Astrocyte of the spinal cord (primary cell): ENCODE measurements at regions not wholly inside any gene's neighbourhood (a gene's known extent, or its start where the extent isn't known, plus 50 kb on each side); places are given as distances from the start of the nearest gene placed in this dataset.
A peak's percentile ranks its signal among the peaks of the same experiment; 100 is the strongest.

Experiments
- DNase-seq: peaks from one replicate; pipeline ENCODE4 v3.0.0; 2011; ENCODE audit warnings: low read depth, low spot score
- H3K4me3 ChIP-seq: 2 replicates; pipeline ENCODE4 v1.5.1; 2011; ENCODE audit warnings: low read depth, mild to moderate bottlenecking, low read length, moderate library complexity
- in situ Hi-C: cut with HindIII; loops from 2 replicates; pipeline ENCODE4 v1.10.0; 2017; ENCODE audit warnings: low sequenced_read_pairs
- TF ChIP-seq, protein P1 (sequence below): IDR thresholded peaks from 2 replicates; pipeline ENCODE4 v1.5.1; 2012; ENCODE audit warnings: low read depth, mild to moderate bottlenecking, low read length, inconsistent platforms

DNA sequence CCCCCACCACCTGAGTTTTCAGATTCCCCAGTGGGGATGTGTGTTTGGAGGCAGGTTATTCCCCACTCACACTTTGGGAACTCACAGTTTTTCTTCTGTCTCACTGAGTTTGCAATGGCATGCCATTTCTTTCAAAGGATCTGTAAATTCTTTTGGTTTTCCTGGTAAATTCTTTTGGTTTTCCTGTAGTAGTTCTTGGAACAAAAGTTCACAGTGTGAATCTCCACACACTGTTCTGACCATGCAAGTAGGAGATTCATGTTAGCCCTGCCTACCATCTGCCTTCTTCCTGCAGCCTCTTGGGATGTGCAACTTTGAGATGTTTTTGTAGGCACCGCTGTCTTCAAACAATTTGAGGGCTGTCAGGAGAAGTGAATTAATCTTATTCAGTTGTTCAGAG lies 165.6 kb upstream of the OGFRL1 start:
- in situ Hi-C loops: no loop called here
- TF ChIP-seq, protein P1, sequence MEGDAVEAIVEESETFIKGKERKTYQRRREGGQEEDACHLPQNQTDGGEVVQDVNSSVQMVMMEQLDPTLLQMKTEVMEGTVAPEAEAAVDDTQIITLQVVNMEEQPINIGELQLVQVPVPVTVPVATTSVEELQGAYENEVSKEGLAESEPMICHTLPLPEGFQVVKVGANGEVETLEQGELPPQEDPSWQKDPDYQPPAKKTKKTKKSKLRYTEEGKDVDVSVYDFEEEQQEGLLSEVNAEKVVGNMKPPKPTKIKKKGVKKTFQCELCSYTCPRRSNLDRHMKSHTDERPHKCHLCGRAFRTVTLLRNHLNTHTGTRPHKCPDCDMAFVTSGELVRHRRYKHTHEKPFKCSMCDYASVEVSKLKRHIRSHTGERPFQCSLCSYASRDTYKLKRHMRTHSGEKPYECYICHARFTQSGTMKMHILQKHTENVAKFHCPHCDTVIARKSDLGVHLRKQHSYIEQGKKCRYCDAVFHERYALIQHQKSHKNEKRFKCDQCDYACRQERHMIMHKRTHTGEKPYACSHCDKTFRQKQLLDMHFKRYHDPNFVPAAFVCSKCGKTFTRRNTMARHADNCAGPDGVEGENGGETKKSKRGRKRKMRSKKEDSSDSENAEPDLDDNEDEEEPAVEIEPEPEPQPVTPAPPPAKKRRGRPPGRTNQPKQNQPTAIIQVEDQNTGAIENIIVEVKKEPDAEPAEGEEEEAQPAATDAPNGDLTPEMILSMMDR: no peak
- DNase-seq: peak; percentile 81
- no peak overlapping the region for H3K4me3 ChIP-seq

DNA sequence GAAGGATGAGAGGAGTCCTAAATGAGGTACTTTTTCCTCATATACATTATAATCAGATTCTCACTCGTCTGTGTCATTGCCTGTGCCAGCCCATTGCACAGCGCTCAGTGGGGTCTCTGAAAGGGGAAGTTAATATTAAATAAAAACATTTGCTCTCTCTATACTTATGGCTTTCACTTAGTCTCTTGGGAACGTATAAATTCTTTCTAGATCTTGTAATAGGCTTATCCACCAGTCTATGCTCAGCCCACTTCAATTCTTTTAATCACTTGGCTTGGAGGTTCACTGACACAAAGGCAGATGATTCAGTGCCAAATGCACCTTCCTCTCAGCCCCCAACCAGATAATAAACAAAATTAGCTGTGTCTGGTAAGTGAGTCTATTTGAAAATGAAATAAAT lies 164.3 kb upstream of the OGFRL1 start:
- in situ Hi-C loops: no loop called here
- TF ChIP-seq, protein P1: no peak
- DNase-seq: peak; percentile 80
- no peak overlapping the region for H3K4me3 ChIP-seq

DNA sequence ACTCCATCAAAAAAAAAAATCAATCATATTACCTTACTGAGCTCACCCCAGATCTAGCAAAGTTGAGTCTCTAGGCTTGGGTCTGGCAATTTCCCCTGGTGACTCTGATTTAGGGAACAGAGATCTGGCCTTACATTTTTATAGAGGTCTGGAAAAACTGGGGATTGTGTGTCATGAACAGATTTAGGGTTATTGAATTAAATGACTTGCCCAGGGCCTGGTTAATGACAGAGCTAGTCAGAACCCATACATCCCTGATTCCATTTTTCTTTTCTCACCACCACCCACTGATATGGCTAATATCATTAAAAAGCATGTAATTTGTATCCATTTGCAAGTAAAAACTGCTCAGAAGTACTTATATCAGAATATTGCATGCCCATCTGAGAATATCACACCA lies 163.4 kb upstream of the OGFRL1 start:
- DNase-seq: no peak
- H3K4me3 ChIP-seq: no peak overlapping the region
- TF ChIP-seq, protein P1: no peak
- in situ Hi-C loops: no loop called here

DNA sequence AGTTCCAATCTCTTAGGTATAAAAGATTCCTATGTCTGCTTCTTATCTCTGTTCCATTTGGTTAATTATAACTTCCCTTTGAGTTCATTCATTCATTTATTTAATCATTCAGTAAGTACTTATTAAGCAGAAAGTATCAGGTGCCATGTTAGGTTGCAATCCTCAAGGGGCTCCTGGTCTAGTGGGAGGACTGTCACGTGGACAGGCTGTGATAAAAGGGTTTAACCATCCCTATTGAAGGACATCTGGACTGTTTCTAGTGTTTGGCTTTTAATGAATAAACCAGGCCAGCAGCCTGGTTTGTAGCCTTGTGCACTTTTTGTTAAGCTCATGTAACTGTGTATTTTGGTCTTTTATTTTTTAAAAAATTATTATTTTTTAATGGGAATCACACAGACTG lies 162.1 kb upstream of the OGFRL1 start:
- TF ChIP-seq, protein P1: no peak
- H3K4me3 ChIP-seq: no peak overlapping the region
- in situ Hi-C loops: no loop called here
- DNase-seq: no peak

DNA sequence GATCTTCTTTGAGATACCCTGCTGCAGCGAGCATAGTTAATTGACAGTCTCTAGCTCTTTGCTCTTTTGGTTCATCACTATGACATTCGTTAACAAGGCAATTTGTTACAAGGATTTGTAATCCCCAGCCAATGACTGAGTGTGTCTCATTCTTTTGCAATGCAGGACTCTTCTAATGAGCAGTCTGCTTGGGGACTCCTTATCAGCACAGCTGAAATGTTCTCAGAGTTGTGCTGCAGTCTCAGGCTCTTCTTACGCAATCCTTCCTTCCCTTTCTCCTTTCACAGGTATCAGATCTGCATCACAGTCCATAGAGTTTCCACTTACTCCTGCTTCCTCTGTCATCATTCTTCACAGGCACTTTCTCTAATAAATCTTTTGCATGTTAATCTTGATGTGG lies 161.2 kb upstream of the OGFRL1 start:
- in situ Hi-C loops: no loop called here
- TF ChIP-seq, protein P1: no peak
- no peak for DNase-seq
- no peak overlapping the region for H3K4me3 ChIP-seq

DNA sequence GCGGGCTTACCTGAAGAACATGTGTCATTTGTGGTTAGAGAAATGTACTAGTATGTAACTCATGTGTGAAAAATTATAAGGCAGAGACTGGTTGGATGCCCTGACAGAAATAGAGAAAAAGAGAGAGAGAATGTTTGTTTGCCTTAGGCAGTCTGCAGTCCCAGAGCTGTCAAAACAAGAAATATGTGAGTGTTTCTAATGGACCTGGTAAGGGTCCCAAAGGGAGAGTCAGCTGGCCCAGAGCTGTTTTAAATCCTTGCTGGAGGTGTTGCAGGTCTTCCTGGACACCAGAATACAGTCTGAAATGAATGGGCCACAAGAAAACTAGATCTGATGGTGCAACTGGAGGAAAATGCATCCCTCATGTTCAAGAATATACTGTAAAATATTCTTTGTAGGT lies 158.3 kb upstream of the OGFRL1 start:
- in situ Hi-C loops: no loop called here
- DNase-seq: no peak
- TF ChIP-seq, protein P1: no peak
- H3K4me3 ChIP-seq: no peak overlapping the region

DNA sequence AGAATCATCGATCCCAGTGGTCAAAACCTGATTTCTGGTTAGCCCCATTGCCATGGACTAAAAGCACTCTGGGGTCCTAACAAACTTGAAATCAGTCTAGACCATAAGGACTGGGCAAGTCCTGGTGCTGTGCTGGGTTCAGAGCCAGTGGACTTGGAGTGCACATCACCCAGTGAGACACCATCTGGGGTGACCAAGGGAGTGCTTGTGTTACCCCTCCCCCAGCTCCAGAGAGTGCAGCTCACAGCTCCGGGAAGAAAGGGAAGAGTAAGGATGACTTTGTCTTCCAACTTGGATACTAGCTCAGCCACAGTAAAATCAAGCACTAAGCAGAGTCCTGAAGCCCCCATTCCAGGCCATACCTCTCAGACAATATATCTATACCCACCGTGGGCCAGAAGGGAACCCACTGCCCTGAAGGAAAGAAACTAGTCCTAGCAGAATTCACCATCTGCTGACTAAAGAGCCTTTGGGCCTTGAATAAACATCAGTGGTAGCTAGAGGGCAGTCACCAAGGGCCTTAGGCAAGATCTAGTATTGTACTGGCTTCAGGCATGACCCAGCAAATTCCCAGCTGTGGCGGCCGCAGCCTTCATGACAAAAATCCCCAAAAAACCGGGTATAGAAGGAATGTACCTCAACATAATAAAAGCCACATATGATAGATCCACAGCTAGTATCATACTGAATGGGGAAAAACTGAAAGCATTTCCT lies 153.5 kb upstream of the OGFRL1 start:
- in situ Hi-C loops: no loop called here
- no peak for DNase-seq
- TF ChIP-seq, protein P1: no peak
- H3K4me3 ChIP-seq: no peak overlapping the region
